H1 (cell line): ENCODE measurements at regions not wholly inside any gene's neighbourhood (a gene's known extent, or its start where the extent isn't known, plus 50 kb on each side); places are given as distances from the start of the nearest gene placed in this dataset.

Experiments used
- ATF2 ChIP-seq: IDR thresholded peaks from 2 replicates; pipeline ENCODE4 v1.6.1; 2012; ENCODE audit warnings: low read length, inconsistent platforms
- BCL11A ChIP-seq, 2 experiments: IDR thresholded peaks; one replicate each; pipeline ENCODE4 v1.6.1; 2011; ENCODE audit warnings: low read depth in 2 of 2, low read length in 2 of 2, mild to moderate bottlenecking in 2 of 2
- CHD1 ChIP-seq: IDR thresholded peaks from 2 replicates; pipeline ENCODE4 v1.6.1; 2012; ENCODE audit warnings: low read depth, low read length, improper control_type of control experiment
- CHD7 ChIP-seq: fragments of 300-600 bp; sonication (generic); IDR thresholded peaks from 2 replicates; pipeline ENCODE4 v1.7.1; 2012; ENCODE audit warnings: low read length, moderate library complexity, mild to moderate bottlenecking, inconsistent platforms; ENCODE audit not compliant: insufficient replicate concordance
- E2F6 ChIP-seq: IDR thresholded peaks from 2 replicates; pipeline ENCODE4 v1.6.1; 2012; ENCODE audit warnings: inconsistent platforms
- POU5F1 ChIP-seq: IDR thresholded peaks from 2 replicates; pipeline ENCODE4 v1.6.1; 2011; ENCODE audit warnings: low read depth, mild to moderate bottlenecking, low read length, moderate library complexity
- TAF1 ChIP-seq: IDR thresholded peaks from 2 replicates; pipeline ENCODE4 v1.6.1; 2011; ENCODE audit warnings: mild to moderate bottlenecking, low read depth, low read length

- no peak for TF ChIP-seq CHD7
- TF ChIP-seq POU5F1, result no peak
- TF ChIP-seq ATF2, result no peak
- no peak for TF ChIP-seq E2F6
- TF ChIP-seq TAF1, result no peak
- no peak for TF ChIP-seq CHD1
- no peak for TF ChIP-seq BCL11A (IDR thresholded peaks at IDR 0.05; ENCODE audit: low read depth in 2 of 2, low read length in 2 of 2)
- TF ChIP-seq, all 59 proteins: peak for 0
Measured at GRCh38 chr9:88230612-88231011, 92.3 kb upstream of the SPATA31C2 start (continued).
